Psoas muscle (tissue), 7 donors: ENCODE measurements at regions not wholly inside any gene's neighbourhood (a gene's known extent, or its start where the extent isn't known, plus 50 kb on each side); places are given as distances from the start of the nearest gene placed in this dataset.

Experiments
- ATAC-seq, 4 donors: fragments of 200-7000 bp; cut with Tn5 transposase; one replicate each; pipeline ENCODE4 v1.9.1; 2020; ENCODE audit warnings: moderate library complexity in 3 of 4, mild to moderate bottlenecking in 2 of 4
- DNase-seq, 2 donors: peaks; one replicate each; pipeline ENCODE4 v3.0.0-alpha.2; 2020
- H3K27ac ChIP-seq: fragments of 200-600 bp; one replicate; pipeline ENCODE4 v1.8.0; 2022
- H3K27me3 ChIP-seq, 3 donors: fragments of 200-600 bp in 1 of 3; one replicate each; pipeline versions ENCODE4 v1.6.1 to v1.8.0; 2013 to 2022; ENCODE audit warnings: low read length in 2 of 3, mild to moderate bottlenecking in 2 of 3, moderate library complexity in 1 of 3; ENCODE audit not compliant: insufficient read depth in 3 of 3
- H3K36me3 ChIP-seq, 2 donors: fragments of 200-600 bp in 1 of 2; one replicate each; pipeline versions ENCODE4 v1.6.1 to v1.8.0; 2013 to 2022; ENCODE audit warnings: low read depth in 1 of 2, mild to moderate bottlenecking in 1 of 2, moderate library complexity in 1 of 2; ENCODE audit not compliant: insufficient read depth in 1 of 2
- H3K4me1 ChIP-seq: fragments of 200-600 bp; one replicate; pipeline ENCODE4 v1.8.0; 2022
- H3K4me3 ChIP-seq: fragments of 200-600 bp; one replicate; pipeline ENCODE4 v1.8.0; 2022; ENCODE audit warnings: mild to moderate bottlenecking
- H3K9me3 ChIP-seq: fragments of 200-600 bp; one replicate; pipeline ENCODE4 v1.8.0; 2022
- CTCF ChIP-seq: fragments of 200-600 bp; IDR thresholded peaks from one replicate; pipeline ENCODE4 v1.8.0; 2022; ENCODE audit warnings: antibody characterized with exemption
- WGBS, 3 donors: extraction: QIAGEN DNeasy Blood & Tissue Kit; methylation state at CpG; one replicate each; pipeline versions ENCODE4 v1.1.6 to v1.1.7; 2013; 5-methylcytosine and 5-hydroxymethylcytosine counted together
- intact Hi-C, 2 donors: fragments of 100-400 bp; cut with DNase I; formaldehyde crosslinking; loops; one replicate each; pipeline versions ENCODE4 v1.11.0 to v1.14.2; 2022
- donor health status: healthy with polysubstance abuse.
- donor health status: DM: no; HTN: no; CAD: no; lungs with moderate emphysema.
- donor health status: Bipolar disorder and iron deficiency.
- donor health status: healthy.
- donor health status: DM: yes; HTN: yes; CAD: no.
- donor health status: DM: no; HTN: no; CAD: no.
- donor health status: DM: yes; HTN: yes; CAD: no.

- ATAC-seq (no peak), DNase-seq (no peak)
- 66 to 79% (median 75%) methylated on average over 1 of the region's 1 CpG for WGBS, 3 donors
- H3K27ac ChIP-seq = no peak overlapping the region
- no peaks in the 10 kb centered on the region for H3K4me1 ChIP-seq
- intact Hi-C loops = no loop called here
- no peaks in the 10 kb centered on the region for H3K36me3 ChIP-seq
- no peak overlapping the region for H3K4me3 ChIP-seq
- H3K27me3 ChIP-seq = no peaks in the 10 kb centered on the region
- H3K9me3 ChIP-seq = no peaks in the 10 kb centered on the region
- no peak for TF ChIP-seq CTCF
Observed at GRCh38 chr13:88071371-88071770, 400.2 kb downstream of the SLITRK5 start.

GRCh38 chr13:88074794-88075510 is 403.8 kb downstream of the SLITRK5 start:
- 53 to 61% (median 58%) methylated on average over 5 of the region's 5 CpGs for WGBS, 3 donors
- Histone ChIP-seq H3K27ac (no peak overlapping the region), H3K36me3 (no peaks in the 10 kb centered on the region), H3K9me3 (no peaks in the 10 kb centered on the region), H3K4me3 (no peak overlapping the region), H3K4me1 (no peaks in the 10 kb centered on the region), H3K27me3 (no peaks in the 10 kb centered on the region)
- DNase-seq = peak in 1 of 2 donors; percentile 33
- intact Hi-C loops = no loop called here
- no peak for TF ChIP-seq CTCF
- peak in 1 of 4 donors; percentile 45 for ATAC-seq

- Histone ChIP-seq H3K36me3 (no peaks in the 10 kb centered on the region), H3K27me3 (no peaks in the 10 kb centered on the region), H3K9me3 (no peaks in the 10 kb centered on the region), H3K27ac (no peak overlapping the region), H3K4me1 (no peaks in the 10 kb centered on the region), H3K4me3 (no peak overlapping the region)
- ATAC-seq (no peak), DNase-seq (no peak)
- TF ChIP-seq CTCF = no peak
- intact Hi-C loops = no loop called here
Observed at GRCh38 chr13:88085036-88085435, 413.9 kb downstream of the SLITRK5 start.

- intact Hi-C loops = no loop called here
- H3K4me1 ChIP-seq = no peaks in the 10 kb centered on the region
- H3K4me3 ChIP-seq = no peak overlapping the region
- H3K9me3 ChIP-seq = no peaks in the 10 kb centered on the region
- 61 to 83% (median 81%) methylated on average over 3 of the region's 3 CpGs for WGBS, 3 donors
- DNase-seq (no peak), ATAC-seq (no peak)
- TF ChIP-seq CTCF = no peak
- H3K36me3 ChIP-seq = no peaks in the 10 kb centered on the region
- no peak overlapping the region for H3K27ac ChIP-seq
- no peaks in the 10 kb centered on the region for H3K27me3 ChIP-seq
Observed at GRCh38 chr13:88086577-88086976, 415.4 kb downstream of the SLITRK5 start.

- Histone ChIP-seq H3K27me3 (no peaks in the 10 kb centered on the region), H3K4me3 (no peak overlapping the region), H3K4me1 (no peaks in the 10 kb centered on the region), H3K9me3 (no peaks in the 10 kb centered on the region), H3K36me3 (no peaks in the 10 kb centered on the region), H3K27ac (no peak overlapping the region)
- DNase-seq = no peak
- no peak for TF ChIP-seq CTCF
- intact Hi-C loops = no loop called here
- ATAC-seq = no peak
- 23 to 33% (median 27%) methylated on average over 2 of the region's 2 CpGs for WGBS, 3 donors
Observed at GRCh38 chr13:88097541-88097940, 426.4 kb downstream of the SLITRK5 start.
